Left lung (tissue), 4 donors: ENCODE measurements at regions not wholly inside any gene's neighbourhood (a gene's known extent, or its start where the extent isn't known, plus 50 kb on each side); places are given as distances from the start of the nearest gene placed in this dataset.
A peak's percentile ranks its signal among the peaks of the same experiment; 100 is the strongest.

Source experiments
- ATAC-seq: fragments of 200-7000 bp; cut with Tn5 transposase; one replicate; pipeline ENCODE4 v1.9.1; 2020; ENCODE audit warnings: moderate library complexity
- DNase-seq, 4 donors: peaks; one replicate each; pipeline ENCODE4 v3.0.0-alpha.2; 2013 to 2020
- H3K27ac ChIP-seq, 2 donors: fragments of 200-600 bp; sonication (generic) in 1 of 2; one replicate each; pipeline versions ENCODE4 v1.5.0 to v1.8.0; 2020 to 2021
- H3K27me3 ChIP-seq, 2 donors: fragments of 200-600 bp; sonication (generic) in 1 of 2; one replicate each; pipeline versions ENCODE4 v1.5.0 to v1.8.0; 2020 to 2021
- H3K36me3 ChIP-seq, 2 donors: fragments of 200-600 bp; sonication (generic) in 1 of 2; one replicate each; pipeline versions ENCODE4 v1.5.0 to v1.8.0; 2020 to 2021
- H3K4me1 ChIP-seq, 2 donors: fragments of 200-600 bp; one replicate each; pipeline ENCODE4 v1.8.0; 2021
- H3K4me3 ChIP-seq, 2 donors: fragments of 200-600 bp; sonication (generic) in 1 of 2; one replicate each; pipeline versions ENCODE4 v1.5.0 to v1.8.0; 2020 to 2021; ENCODE audit warnings: mild to moderate bottlenecking in 1 of 2
- H3K9me3 ChIP-seq, 2 donors: fragments of 200-600 bp; sonication (generic) in 1 of 2; one replicate each; pipeline versions ENCODE4 v1.5.0 to v1.8.0; 2020 to 2021
- CTCF ChIP-seq, 2 donors: fragments of 200-600 bp; sonication (generic) in 1 of 2; IDR thresholded peaks; one replicate each; pipeline versions ENCODE4 v1.5.0 to v1.8.0; 2021; ENCODE audit warnings: antibody characterized with exemption in 2 of 2
- intact Hi-C, 2 donors: fragments of 100-400 bp; cut with DNase I; formaldehyde crosslinking; loops; one replicate each; pipeline versions ENCODE4 v1.11.2 to v1.14.2; 2022
- donor health status: DM: no; HTN: yes; CAD: no.
- donor health status: DM: no; HTN: no; CAD: no.

GRCh38 chr14:84128050-84128449, 1401.9 kb upstream of the FLRT2 start:
- Histone ChIP-seq H3K36me3 (no peaks in the 10 kb centered on the region), H3K4me1 (no peaks in the 10 kb centered on the region), H3K4me3 (no peak overlapping the region), H3K9me3 (no peaks in the 10 kb centered on the region), H3K27ac (no peak overlapping the region), H3K27me3 (no peaks in the 10 kb centered on the region)
- ATAC-seq (no peak), DNase-seq (no peak)
- TF ChIP-seq CTCF (IDR thresholded peaks at IDR 0.05) = no peak
- intact Hi-C loops = no loop called here

GRCh38 chr14:84129007-84129406, 1400.9 kb upstream of the FLRT2 start:
- intact Hi-C loops = no loop called here
- H3K36me3 ChIP-seq = no peaks in the 10 kb centered on the region
- no peak for TF ChIP-seq CTCF (IDR thresholded peaks at IDR 0.05)

GRCh38 chr14:84129941-84130340, 1400.0 kb upstream of the FLRT2 start:
- Histone ChIP-seq H3K9me3 (no peaks in the 10 kb centered on the region), H3K27ac (no peak overlapping the region), H3K4me3 (no peak overlapping the region), H3K27me3 (no peaks in the 10 kb centered on the region), H3K36me3 (no peaks in the 10 kb centered on the region), H3K4me1 (no peaks in the 10 kb centered on the region)
- ATAC-seq = no peak
- no peak for DNase-seq
- TF ChIP-seq CTCF (IDR thresholded peaks at IDR 0.05) = no peak
- intact Hi-C loops = no loop called here

More at GRCh38 chr14:84129007-84129406, 1400.9 kb upstream of the FLRT2 start:
- Histone ChIP-seq H3K4me3 (no peak overlapping the region), H3K27me3 (no peaks in the 10 kb centered on the region), H3K4me1 (no peaks in the 10 kb centered on the region), H3K27ac (no peak overlapping the region), H3K9me3 (no peaks in the 10 kb centered on the region)
- peak; percentile 23 for ATAC-seq
- DNase-seq = no peak

- no peak for TF ChIP-seq CTCF (IDR thresholded peaks at IDR 0.05)
- Histone ChIP-seq H3K4me1 (no peaks in the 10 kb centered on the region), H3K36me3 (no peaks in the 10 kb centered on the region), H3K9me3 (no peaks in the 10 kb centered on the region), H3K27ac (no peak overlapping the region), H3K27me3 (no peaks in the 10 kb centered on the region), H3K4me3 (no peak overlapping the region)
- intact Hi-C loops = no loop called here
- ATAC-seq = peak; percentile 82
- DNase-seq = no peak
These were observed 1398.0 kb upstream of the FLRT2 start for GRCh38 chr14:84131924-84132323.

GRCh38 chr14:84144166-84144565, 1385.8 kb upstream of the FLRT2 start:
- H3K27ac ChIP-seq = no peak overlapping the region
- no peak for ATAC-seq
- DNase-seq = no peak
- H3K4me3 ChIP-seq = no peak overlapping the region
- intact Hi-C loops = no loop called here
- TF ChIP-seq CTCF (IDR thresholded peaks at IDR 0.05) = no peak
- H3K4me1 ChIP-seq = no peaks in the 10 kb centered on the region
- H3K9me3 ChIP-seq = no peaks in the 10 kb centered on the region
- no peaks in the 10 kb centered on the region for H3K36me3 ChIP-seq
- H3K27me3 ChIP-seq = no peaks in the 10 kb centered on the region
